IPS-18a (cell line): ENCODE measurements at regions not wholly inside any gene's neighbourhood (a gene's known extent, or its start where the extent isn't known, plus 50 kb on each side); places are given as distances from the start of the nearest gene placed in this dataset.

Source experiments
- H3K27ac ChIP-seq: one replicate; pipeline ENCODE4 v1.5.1; 2013; ENCODE audit warnings: low read length
- H3K27me3 ChIP-seq: one replicate; pipeline ENCODE4 v1.6.1; 2013; ENCODE audit warnings: mild to moderate bottlenecking, low read length; ENCODE audit not compliant: control insufficient read depth, insufficient read depth
- H3K36me3 ChIP-seq: one replicate; pipeline ENCODE4 v1.6.1; 2013; ENCODE audit warnings: low read depth, low read length; ENCODE audit not compliant: control insufficient read depth
- H3K4me1 ChIP-seq: one replicate; pipeline ENCODE4 v1.6.1; 2013; ENCODE audit warnings: low read depth, low read length; ENCODE audit not compliant: control insufficient read depth
- H3K4me3 ChIP-seq: one replicate; pipeline ENCODE4 v1.5.1; 2013; ENCODE audit warnings: low read length
- H3K9ac ChIP-seq: one replicate; pipeline ENCODE4 v1.6.1; 2013; ENCODE audit warnings: mild to moderate bottlenecking, low read length, moderate library complexity
- H3K9me3 ChIP-seq: one replicate; pipeline ENCODE4 v1.6.1; 2013; ENCODE audit warnings: low read depth, low read length; ENCODE audit not compliant: control insufficient read depth

DNA sequence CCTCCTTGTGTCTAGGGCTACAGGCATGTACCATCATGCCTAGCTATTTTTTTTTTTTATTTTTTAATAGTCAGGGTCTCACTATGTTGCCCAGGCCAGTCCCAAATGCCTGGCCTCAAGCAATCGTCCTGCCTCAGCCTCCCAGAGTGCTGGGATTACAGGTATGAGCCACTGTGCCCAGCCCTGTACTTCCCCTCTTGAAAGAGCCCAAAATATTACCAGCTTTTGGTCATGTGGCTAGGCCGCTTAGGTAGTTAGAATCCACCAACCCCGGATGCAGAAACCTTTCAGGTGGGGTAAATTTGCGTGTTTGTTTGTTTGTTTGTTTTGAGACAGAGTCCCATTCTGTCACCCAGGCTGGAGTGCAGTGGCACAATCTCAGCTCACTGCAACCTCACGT, 132.8 kb upstream of the C2CD4B start:
- H3K27me3 ChIP-seq: no peaks in the 10 kb centered on the region
- H3K36me3 ChIP-seq: no peaks in the 10 kb centered on the region
- H3K4me3 ChIP-seq: no peak overlapping the region
- no peaks in the 10 kb centered on the region for H3K9me3 ChIP-seq
- peaks cover 25% of the 10 kb centered on the region for H3K4me1 ChIP-seq
- no peak overlapping the region for H3K9ac ChIP-seq
- no peak overlapping the region for H3K27ac ChIP-seq

DNA sequence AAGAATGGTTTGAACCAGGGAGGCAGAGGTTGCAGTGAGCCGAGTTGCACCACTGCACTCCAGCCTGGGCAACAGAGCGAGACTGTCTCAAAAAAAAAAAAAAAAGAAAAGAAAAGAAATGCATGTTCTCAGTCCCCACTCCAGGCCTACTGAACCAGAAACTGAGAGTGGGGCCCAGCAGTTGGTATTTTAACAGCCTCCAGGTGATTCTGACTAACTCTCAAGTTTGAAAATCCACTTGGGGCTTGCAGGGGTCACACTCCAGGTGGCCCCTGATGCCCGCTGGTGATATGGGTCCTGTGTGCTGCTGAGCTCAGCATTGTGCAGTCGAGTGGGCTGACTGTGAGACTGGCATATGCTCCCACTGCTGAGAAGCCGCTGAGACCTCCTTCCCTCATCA, 133.7 kb upstream of the C2CD4B start:
- no peaks in the 10 kb centered on the region for H3K36me3 ChIP-seq
- H3K27me3 ChIP-seq: no peaks in the 10 kb centered on the region
- no peak overlapping the region for H3K4me3 ChIP-seq
- H3K9me3 ChIP-seq: no peaks in the 10 kb centered on the region
- H3K9ac ChIP-seq: no peak overlapping the region
- no peak overlapping the region for H3K27ac ChIP-seq
- H3K4me1 ChIP-seq: peaks cover 25% of the 10 kb centered on the region

- Histone ChIP-seq H3K36me3 (no peaks in the 10 kb centered on the region), H3K9me3 (no peaks in the 10 kb centered on the region), H3K27ac (no peak overlapping the region), H3K27me3 (no peaks in the 10 kb centered on the region), H3K9ac (no peak overlapping the region), H3K4me1 (peaks cover 25% of the 10 kb centered on the region), H3K4me3 (no peak overlapping the region)
These were observed 134.5 kb upstream of the C2CD4B start for GRCh38 chr15:62299541-62299940.

- no peak overlapping the region for H3K4me3 ChIP-seq
These were observed 137.0 kb upstream of the C2CD4B start for GRCh38 chr15:62301993-62302675.

DNA sequence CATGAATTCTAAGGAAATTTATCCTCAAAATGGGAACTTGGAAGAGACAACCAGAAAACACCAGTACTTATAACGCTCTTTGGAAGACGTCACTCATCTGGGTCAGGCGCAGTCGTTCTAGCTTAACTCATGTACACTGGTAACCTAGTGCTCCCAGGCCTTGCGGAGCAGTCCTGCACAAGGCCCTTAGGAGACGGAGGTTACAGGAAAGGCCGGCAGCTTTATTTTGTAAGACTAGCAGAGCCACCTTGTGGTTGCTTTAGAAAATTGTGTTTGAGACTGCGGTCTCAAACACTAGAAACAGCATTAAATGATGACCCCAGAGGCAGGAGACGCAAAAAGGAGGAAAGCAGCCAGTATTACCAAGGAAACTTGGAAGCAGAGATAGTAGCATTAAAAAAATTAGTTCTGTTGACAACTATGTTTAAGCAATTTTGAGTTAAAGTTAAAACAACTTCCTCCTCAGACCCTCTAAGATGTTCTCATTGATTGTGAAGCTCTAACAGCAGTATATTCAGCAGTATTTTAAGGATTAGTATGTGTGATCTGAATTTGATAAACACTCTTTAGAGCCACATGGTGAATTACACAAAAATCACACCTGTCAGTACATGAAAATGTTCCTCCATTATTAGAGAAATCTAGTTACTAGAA, 141.9 kb upstream of the C2CD4B start:
- no peaks in the 10 kb centered on the region for H3K27me3 ChIP-seq
- no peak overlapping the region for H3K9ac ChIP-seq
- H3K4me1 ChIP-seq: no peaks in the 10 kb centered on the region
- H3K36me3 ChIP-seq: no peaks in the 10 kb centered on the region
- H3K27ac ChIP-seq: no peak overlapping the region
- H3K4me3 ChIP-seq: no peak overlapping the region
- H3K9me3 ChIP-seq: no peaks in the 10 kb centered on the region

More at GRCh38 chr15:62301993-62302675, 137.0 kb upstream of the C2CD4B start:
- Histone ChIP-seq H3K36me3 (no peaks in the 10 kb centered on the region), H3K9me3 (no peaks in the 10 kb centered on the region), H3K4me1 (peaks cover 6% of the 10 kb centered on the region), H3K9ac (no peak overlapping the region), H3K27me3 (no peaks in the 10 kb centered on the region), H3K27ac (no peak overlapping the region)

DNA sequence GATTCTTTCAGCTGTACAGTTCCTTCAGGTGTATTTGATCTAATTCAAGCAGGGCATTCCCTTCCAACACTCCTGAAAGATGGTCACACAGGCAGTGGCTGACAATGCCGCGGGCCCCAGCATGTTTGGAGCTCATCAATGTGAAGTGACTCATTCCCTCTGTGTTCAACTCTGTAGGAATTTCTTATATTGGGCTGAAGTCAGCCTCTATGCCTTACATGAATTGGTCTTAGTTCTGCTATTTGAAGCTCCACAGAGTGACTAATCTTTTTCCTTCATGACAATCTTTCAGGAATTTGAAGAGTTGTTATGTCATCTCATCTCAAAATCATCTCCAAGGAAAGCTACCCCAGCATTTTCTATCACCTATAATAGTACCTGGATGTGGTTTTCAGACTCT, 142.5 kb upstream of the C2CD4B start:
- no peaks in the 10 kb centered on the region for H3K36me3 ChIP-seq
- H3K9ac ChIP-seq: no peak overlapping the region
- H3K27me3 ChIP-seq: no peaks in the 10 kb centered on the region
- H3K9me3 ChIP-seq: no peaks in the 10 kb centered on the region
- H3K27ac ChIP-seq: no peak overlapping the region
- H3K4me1 ChIP-seq: no peaks in the 10 kb centered on the region
- no peak overlapping the region for H3K4me3 ChIP-seq

DNA sequence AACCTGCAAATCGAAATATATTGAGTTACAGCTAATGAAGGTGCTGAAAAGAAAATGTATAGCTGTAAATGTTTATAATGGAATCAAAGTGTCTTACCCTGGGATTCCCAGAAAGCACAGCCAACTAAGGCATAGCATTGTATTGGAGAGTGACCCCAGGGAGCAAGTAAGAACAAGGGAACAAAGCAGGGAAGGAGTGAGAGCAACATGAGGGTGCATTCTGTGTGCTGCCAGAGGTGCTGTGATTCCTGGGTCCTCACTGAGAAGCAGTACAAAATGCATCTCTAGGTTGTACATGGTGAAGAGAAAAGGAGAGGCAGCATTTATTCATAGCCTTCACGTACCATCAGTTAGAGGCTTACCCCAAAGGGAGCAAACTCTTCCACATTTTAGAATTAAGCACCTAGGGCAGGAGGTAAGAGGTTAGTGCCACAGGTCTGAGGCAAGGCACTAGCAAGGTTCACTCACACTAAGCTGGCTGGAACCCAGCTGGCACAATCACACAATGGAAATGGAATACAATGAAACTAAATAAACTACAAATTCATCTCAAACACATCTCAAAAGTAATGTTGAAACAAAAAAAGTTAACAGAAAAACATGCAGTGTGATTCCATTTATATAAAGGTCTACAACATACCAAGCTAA, 151.5 kb upstream of the C2CD4B start:
- Histone ChIP-seq H3K27ac (no peak overlapping the region), H3K9ac (no peak overlapping the region), H3K9me3 (no peaks in the 10 kb centered on the region), H3K4me3 (no peak overlapping the region), H3K4me1 (peaks cover 6% of the 10 kb centered on the region), H3K36me3 (no peaks in the 10 kb centered on the region), H3K27me3 (no peaks in the 10 kb centered on the region)

DNA sequence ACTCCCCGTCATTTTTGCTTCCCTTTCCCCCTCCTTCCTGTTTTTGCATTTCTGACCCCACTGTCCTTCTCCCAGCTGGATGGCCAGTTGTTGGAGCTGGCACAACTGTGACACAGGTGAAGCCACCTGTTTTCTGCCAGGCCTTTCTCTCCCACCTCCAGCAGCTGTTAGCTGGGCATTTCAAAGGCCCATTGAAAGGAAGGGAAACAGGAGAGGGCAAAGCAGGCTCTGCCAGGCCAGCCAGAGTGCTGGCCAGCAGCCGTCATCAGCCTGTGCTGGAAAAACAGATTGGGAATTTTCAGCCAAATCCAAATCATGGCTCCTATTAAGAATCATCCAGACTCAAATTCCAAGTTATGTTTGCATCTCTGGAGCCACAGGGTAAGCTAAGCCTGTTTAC, 155.2 kb upstream of the C2CD4B start:
- Histone ChIP-seq H3K27me3 (no peaks in the 10 kb centered on the region), H3K36me3 (no peaks in the 10 kb centered on the region), H3K4me1 (peaks cover 6% of the 10 kb centered on the region), H3K27ac (no peak overlapping the region), H3K9me3 (no peaks in the 10 kb centered on the region), H3K4me3 (no peak overlapping the region), H3K9ac (no peak overlapping the region)

GRCh38 chr15:62323353-62323890, 158.3 kb upstream of the C2CD4B start:
- H3K27me3 ChIP-seq: no peaks in the 10 kb centered on the region
- no peaks in the 10 kb centered on the region for H3K9me3 ChIP-seq
- H3K36me3 ChIP-seq: no peaks in the 10 kb centered on the region
- H3K9ac ChIP-seq: no peak overlapping the region
- H3K27ac ChIP-seq: no peak overlapping the region
- H3K4me1 ChIP-seq: no peaks in the 10 kb centered on the region
- no peak overlapping the region for H3K4me3 ChIP-seq

GRCh38 chr15:62324382-62324781, 159.3 kb upstream of the C2CD4B start:
- Histone ChIP-seq H3K9ac (no peak overlapping the region), H3K4me3 (no peak overlapping the region), H3K9me3 (no peaks in the 10 kb centered on the region), H3K27ac (no peak overlapping the region), H3K27me3 (no peaks in the 10 kb centered on the region), H3K36me3 (no peaks in the 10 kb centered on the region), H3K4me1 (no peaks in the 10 kb centered on the region)

DNA sequence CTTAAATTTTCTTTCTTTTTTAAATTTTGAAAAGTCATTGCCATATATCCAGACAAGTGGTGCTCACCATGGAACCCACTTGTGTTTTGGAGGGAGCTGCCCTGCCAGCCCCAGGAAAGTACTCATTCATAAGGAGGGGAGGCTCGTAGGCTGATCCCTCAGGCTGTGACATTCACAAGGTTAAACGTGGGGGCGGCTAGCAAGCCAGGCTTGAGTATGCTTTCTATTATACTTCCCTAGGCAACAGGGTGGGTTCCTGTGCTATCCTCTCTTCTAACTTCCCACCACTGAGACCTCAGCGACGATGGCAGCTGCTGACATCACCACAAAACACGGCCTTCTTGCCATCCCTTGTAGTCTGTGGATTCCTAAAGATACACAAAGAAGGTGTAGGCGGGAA, 160.5 kb upstream of the C2CD4B start:
- Histone ChIP-seq H3K9ac (no peak overlapping the region), H3K9me3 (no peaks in the 10 kb centered on the region), H3K4me1 (no peaks in the 10 kb centered on the region), H3K4me3 (no peak overlapping the region), H3K36me3 (no peaks in the 10 kb centered on the region), H3K27ac (no peak overlapping the region), H3K27me3 (no peaks in the 10 kb centered on the region)
